Kidney (tissue), 13 donors: ENCODE measurements at regions not wholly inside any gene's neighbourhood (a gene's known extent, or its start where the extent isn't known, plus 50 kb on each side); places are given as distances from the start of the nearest gene placed in this dataset.
"Not testable (repeated sequence)": the region's sequence is repeated elsewhere in the genome, so short reads cannot be mapped to it uniquely, and the experiment has no call there.

Experiments used
- DNase-seq, 5 donors: peaks; one replicate each; pipeline ENCODE4 v3.0.0-alpha.2; 2013 to 2020
- FAIRE-seq: peaks from 2 replicates; lab custom pipeline; 2012; peaks lifted over from hg19 to GRCh38; lab: Jason Lieb, UNC
- H3K27ac ChIP-seq, 2 donors: one replicate each; pipeline ENCODE4 v1.7.0; 2013; ENCODE audit warnings: low read depth in 2 of 2, low read length in 2 of 2, inconsistent platforms in 1 of 2
- H3K27me3 ChIP-seq: one replicate; pipeline ENCODE4 v1.7.1; 2013; ENCODE audit warnings: low read length, inconsistent platforms; ENCODE audit not compliant: control insufficient read depth, insufficient read depth
- H3K36me3 ChIP-seq, 3 donors: one replicate each; pipeline versions ENCODE4 v1.7.0 to v1.7.1; 2013; ENCODE audit warnings: low read length in 3 of 3, control low read depth in 1 of 3, inconsistent platforms in 1 of 3; ENCODE audit not compliant: insufficient read depth in 3 of 3, control insufficient read depth in 2 of 3
- H3K4me1 ChIP-seq, 3 donors: one replicate each; pipeline versions ENCODE4 v1.7.0 to v1.7.1; 2013; ENCODE audit warnings: low read length in 3 of 3, inconsistent platforms in 1 of 3, low read depth in 1 of 3; ENCODE audit not compliant: control insufficient read depth in 2 of 3, insufficient read depth in 2 of 3
- H3K4me3 ChIP-seq, 3 donors: one replicate each; pipeline versions ENCODE4 v1.7.0 to v1.8.1; 2013; ENCODE audit warnings: low read length in 3 of 3, control low read depth in 1 of 3, inconsistent platforms in 1 of 3
- H3K9ac ChIP-seq, 3 donors: one replicate each; pipeline versions ENCODE4 v1.7.0 to v1.7.1; 2013; ENCODE audit warnings: low read length in 3 of 3, control low read depth in 1 of 3, inconsistent platforms in 1 of 3
- H3K9me3 ChIP-seq, 3 donors: one replicate each; pipeline versions ENCODE4 v1.7.0 to v1.7.1; 2013; ENCODE audit warnings: low read length in 3 of 3, control low read depth in 1 of 3, inconsistent platforms in 1 of 3; ENCODE audit not compliant: control insufficient read depth in 2 of 3, insufficient read depth in 1 of 3
- intact Hi-C: fragments of 100-400 bp; cut with DNase I; formaldehyde crosslinking; loops from one replicate; pipeline ENCODE4 v1.11.1; 2022
- TF ChIP-seq, protein P1 (sequence below): IDR thresholded peaks from 3 replicates; pipeline ENCODE4 v1.5.1; 2012; ENCODE audit warnings: mild to moderate bottlenecking, moderate library complexity, borderline replicate concordance; ENCODE audit not compliant: insufficient read depth; ENCODE audit errors: extremely low read depth
- donor health status: control.
- donor health status: control.
- donor health status: control.
- donor health status: control.
- donor health status: control.
- donor health status: DM: yes; HTN: yes; CAD: no.
- donor health status: Normal renal cell carcinoma (clear cell type).

GRCh38 chr4:82084747-82085146, 289.0 kb downstream of the HNRNPD start:
- no peak overlapping the region for H3K4me3 ChIP-seq
- no peak for DNase-seq
- no peaks in the 10 kb centered on the region for H3K4me1 ChIP-seq
- no peak overlapping the region for H3K9ac ChIP-seq
- intact Hi-C loops: no loop called here
- FAIRE-seq: no peak
- H3K36me3 ChIP-seq: no peaks in the 10 kb centered on the region
- no peaks in the 10 kb centered on the region for H3K27me3 ChIP-seq
- TF ChIP-seq, protein P1, sequence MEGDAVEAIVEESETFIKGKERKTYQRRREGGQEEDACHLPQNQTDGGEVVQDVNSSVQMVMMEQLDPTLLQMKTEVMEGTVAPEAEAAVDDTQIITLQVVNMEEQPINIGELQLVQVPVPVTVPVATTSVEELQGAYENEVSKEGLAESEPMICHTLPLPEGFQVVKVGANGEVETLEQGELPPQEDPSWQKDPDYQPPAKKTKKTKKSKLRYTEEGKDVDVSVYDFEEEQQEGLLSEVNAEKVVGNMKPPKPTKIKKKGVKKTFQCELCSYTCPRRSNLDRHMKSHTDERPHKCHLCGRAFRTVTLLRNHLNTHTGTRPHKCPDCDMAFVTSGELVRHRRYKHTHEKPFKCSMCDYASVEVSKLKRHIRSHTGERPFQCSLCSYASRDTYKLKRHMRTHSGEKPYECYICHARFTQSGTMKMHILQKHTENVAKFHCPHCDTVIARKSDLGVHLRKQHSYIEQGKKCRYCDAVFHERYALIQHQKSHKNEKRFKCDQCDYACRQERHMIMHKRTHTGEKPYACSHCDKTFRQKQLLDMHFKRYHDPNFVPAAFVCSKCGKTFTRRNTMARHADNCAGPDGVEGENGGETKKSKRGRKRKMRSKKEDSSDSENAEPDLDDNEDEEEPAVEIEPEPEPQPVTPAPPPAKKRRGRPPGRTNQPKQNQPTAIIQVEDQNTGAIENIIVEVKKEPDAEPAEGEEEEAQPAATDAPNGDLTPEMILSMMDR: no peak
- H3K27ac ChIP-seq: no peak overlapping the region
- no peaks in the 10 kb centered on the region for H3K9me3 ChIP-seq

- FAIRE-seq, H3K9ac ChIP-seq, H3K9me3 ChIP-seq, H3K27ac ChIP-seq, H3K4me1 ChIP-seq, DNase-seq, H3K36me3 ChIP-seq, H3K4me3 ChIP-seq, H3K27me3 ChIP-seq, intact Hi-C loops: not testable (repeated sequence)
Measured at GRCh38 chr4:82077471-82077995, 296.3 kb downstream of the HNRNPD start.

DNA sequence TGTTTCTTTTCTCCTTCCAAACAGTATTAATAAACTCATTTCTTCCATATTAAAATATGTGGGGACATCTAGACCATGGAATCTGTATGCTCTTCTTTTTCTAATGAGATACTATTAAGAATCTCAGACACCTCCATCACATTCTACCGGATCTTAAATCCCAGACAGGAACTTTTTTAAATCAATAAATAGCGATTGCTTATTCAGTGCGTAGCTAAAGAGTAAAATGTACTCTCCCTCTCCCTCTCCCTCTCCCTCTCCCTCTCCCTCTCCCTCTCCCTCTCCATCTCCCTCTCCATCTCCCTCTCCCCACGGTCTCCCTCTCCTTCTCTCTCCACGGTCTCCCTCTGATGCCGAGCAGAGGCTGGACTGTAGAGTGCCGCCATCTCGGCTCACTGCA, 297.0 kb downstream of the HNRNPD start:
- Histone ChIP-seq H3K27ac (no peak overlapping the region), H3K4me1 (no peaks in the 10 kb centered on the region), H3K9me3 (no peaks in the 10 kb centered on the region), H3K9ac (no peak overlapping the region), H3K36me3 (no peaks in the 10 kb centered on the region), H3K27me3 (no peaks in the 10 kb centered on the region), H3K4me3 (no peak overlapping the region)
- TF ChIP-seq, protein P1: no peak
- FAIRE-seq: no peak
- intact Hi-C loops: no loop called here
- DNase-seq: no peak

- FAIRE-seq (no peak), DNase-seq (no peak)
- Histone ChIP-seq H3K9ac (no peak overlapping the region), H3K4me3 (no peak overlapping the region), H3K36me3 (no peaks in the 10 kb centered on the region), H3K27ac (no peak overlapping the region), H3K9me3 (no peaks in the 10 kb centered on the region), H3K27me3 (no peaks in the 10 kb centered on the region), H3K4me1 (no peaks in the 10 kb centered on the region)
- TF ChIP-seq, protein P1: no peak
- intact Hi-C loops: no loop called here
Measured at GRCh38 chr4:82076359-82076758, 297.4 kb downstream of the HNRNPD start.
